HEK293 (cell line): ENCODE measurements at regions not wholly inside any gene's neighbourhood (a gene's known extent, or its start where the extent isn't known, plus 50 kb on each side); places are given as distances from the start of the nearest gene placed in this dataset.

Experiments used
- CTCF ChIA-PET: fragments of 350-600 bp; formaldehyde crosslinking; extraction: SDS; loops from one replicate; lab custom pipeline; 2021; ENCODE audit warnings: antibody characterized with exemption; lab: Yijun Ruan, JAX
- POLR2A ChIA-PET: fragments of 300-600 bp; formaldehyde crosslinking; extraction: SDS; loops from one replicate; lab custom pipeline; 2020; ENCODE audit warnings: antibody characterized with exemption, inconsistent platforms; lab: Yijun Ruan, JAX
- H3K27ac ChIP-seq: fragments of 200-500 bp; sonication (Bioruptor generic); 2 replicates; pipeline ENCODE4 v1.5.1; 2014; ENCODE audit warnings: low read depth, low read length, control low read depth, inconsistent platforms; ENCODE audit errors: extremely low read depth
- H3K36me3 ChIP-seq, 2 experiments: fragments of 200-500 bp in 1 of 2; sonication (Bioruptor generic) in 1 of 2; 1 replicate in 1 of 2; 2 replicates in 1 of 2; pipeline ENCODE4 v1.5.1; 2014 to 2017; ENCODE audit warnings: inconsistent platforms in 2 of 2, low read length in 2 of 2; ENCODE audit not compliant: control insufficient read depth in 2 of 2, insufficient read depth in 1 of 2
- H3K4me1 ChIP-seq: fragments of 200-500 bp; sonication (Bioruptor generic); 2 replicates; pipeline ENCODE4 v1.5.1; 2014; ENCODE audit warnings: mild to moderate bottlenecking, low read length, inconsistent platforms; ENCODE audit not compliant: control insufficient read depth, insufficient read depth
- H3K4me3 ChIP-seq: 2 replicates; pipeline ENCODE4 v1.5.1; 2011; ENCODE audit warnings: low read depth, mild to moderate bottlenecking, control low read depth, low read length, moderate library complexity
- H3K9me3 ChIP-seq: fragments of 200-500 bp; sonication (Bioruptor generic); 2 replicates; pipeline ENCODE4 v1.5.1; 2014; ENCODE audit warnings: low read depth, low read length, inconsistent platforms; ENCODE audit not compliant: control insufficient read depth, insufficient read depth
- HOXC10 ChIP-seq: sonication (generic); formaldehyde crosslinking; IDR thresholded peaks from 2 replicates; pipeline ENCODE4 v1.8.1; 2023; ENCODE audit warnings: mild to moderate bottlenecking, missing genetic modification reagents
- KLF10 ChIP-seq: fragments of 450-650 bp; IDR thresholded peaks from 2 replicates; pipeline ENCODE4 v1.5.1; 2018; ENCODE audit warnings: missing biosample characterization, mild to moderate bottlenecking, missing genetic modification characterization
- PRDM10 ChIP-seq: fragments of 450-650 bp; formaldehyde crosslinking; IDR thresholded peaks from 2 replicates; pipeline ENCODE4 v1.5.1; 2016; ENCODE audit warnings: missing biosample characterization, missing genetic modification characterization
- SP2 ChIP-seq: fragments of 450-650 bp; formaldehyde crosslinking; IDR thresholded peaks from 2 replicates; pipeline ENCODE4 v1.5.1; 2016; ENCODE audit warnings: missing biosample characterization, missing genetic modification characterization
- SP7 ChIP-seq: fragments of 450-650 bp; formaldehyde crosslinking; IDR thresholded peaks from 2 replicates; pipeline ENCODE4 v1.5.1; 2016; ENCODE audit warnings: missing biosample characterization, missing genetic modification characterization
- WT1 ChIP-seq: fragments of 450-650 bp; formaldehyde crosslinking; IDR thresholded peaks from 2 replicates; pipeline ENCODE4 v1.5.1; 2016; ENCODE audit warnings: missing biosample characterization, missing genetic modification characterization
- ZBTB20 ChIP-seq: fragments of 450-650 bp; formaldehyde crosslinking; IDR thresholded peaks from 2 replicates; pipeline ENCODE4 v1.5.1; 2016; ENCODE audit warnings: missing biosample characterization, missing genetic modification characterization
- ZBTB21 ChIP-seq: fragments of 450-650 bp; formaldehyde crosslinking; IDR thresholded peaks from 2 replicates; pipeline ENCODE4 v1.5.1; 2017; ENCODE audit warnings: missing biosample characterization, missing genetic modification characterization
- ZBTB26 ChIP-seq: fragments of 450-650 bp; formaldehyde crosslinking; optimal IDR thresholded peaks from 2 replicates; pipeline ENCODE3; 2016; ENCODE audit warnings: missing biosample characterization, mild to moderate bottlenecking, missing genetic modification characterization
- ZBTB49 ChIP-seq: fragments of 450-650 bp; formaldehyde crosslinking; IDR thresholded peaks from 2 replicates; pipeline ENCODE4 v1.5.1; 2016; ENCODE audit warnings: missing biosample characterization, missing genetic modification characterization, low read depth
- ZIC2 ChIP-seq: fragments of 450-650 bp; formaldehyde crosslinking; IDR thresholded peaks from 2 replicates; pipeline ENCODE4 v1.5.1; 2016; ENCODE audit warnings: missing biosample characterization, missing genetic modification characterization
- ZNF114 ChIP-seq: fragments of 450-650 bp; formaldehyde crosslinking; IDR thresholded peaks from 2 replicates; pipeline ENCODE4 v1.5.0; 2017; ENCODE audit warnings: missing biosample characterization, missing genetic modification characterization
- ZNF174 ChIP-seq: fragments of 450-650 bp; formaldehyde crosslinking; IDR thresholded peaks from 2 replicates; pipeline ENCODE4 v1.5.0; 2017; ENCODE audit warnings: missing biosample characterization, mild to moderate bottlenecking, missing genetic modification characterization
- ZNF18 ChIP-seq: fragments of 450-650 bp; formaldehyde crosslinking; IDR thresholded peaks from 2 replicates; pipeline ENCODE4 v1.5.1; 2016; ENCODE audit warnings: missing biosample characterization, missing genetic modification characterization
- ZNF19 ChIP-seq: fragments of 450-650 bp; formaldehyde crosslinking; IDR thresholded peaks from 2 replicates; pipeline ENCODE4; 2016; ENCODE audit warnings: missing biosample characterization, missing genetic modification characterization, low read depth
- ZNF248 ChIP-seq: fragments of 450-650 bp; formaldehyde crosslinking; IDR thresholded peaks from 2 replicates; pipeline ENCODE4 v1.5.1; 2017; ENCODE audit warnings: missing biosample characterization, missing genetic modification characterization
- ZNF366 ChIP-seq: fragments of 450-650 bp; formaldehyde crosslinking; conservative IDR thresholded peaks from 2 replicates; pipeline ENCODE4 v1.5.1; 2016; ENCODE audit warnings: missing biosample characterization, missing genetic modification characterization
- ZNF37A ChIP-seq: fragments of 450-650 bp; IDR thresholded peaks from 2 replicates; pipeline ENCODE4 v1.5.1; 2018; ENCODE audit warnings: missing biosample characterization, missing genetic modification characterization
- ZNF548 ChIP-seq: fragments of 450-650 bp; formaldehyde crosslinking; IDR thresholded peaks from 2 replicates; pipeline ENCODE4 v1.5.1; 2016; ENCODE audit warnings: missing biosample characterization, missing genetic modification characterization
- ZNF580 ChIP-seq: fragments of 450-650 bp; formaldehyde crosslinking; IDR thresholded peaks from 2 replicates; pipeline ENCODE4 v1.5.1; 2016; ENCODE audit warnings: missing biosample characterization, missing genetic modification characterization
- ZNF596 ChIP-seq: fragments of 450-650 bp; IDR thresholded peaks from 2 replicates; pipeline ENCODE4 v1.5.0; 2018; ENCODE audit warnings: missing biosample characterization, mild to moderate bottlenecking, missing genetic modification characterization, moderate library complexity
- ZNF624 ChIP-seq: fragments of 450-650 bp; formaldehyde crosslinking; IDR thresholded peaks from 2 replicates; pipeline ENCODE4 v1.5.1; 2017; ENCODE audit warnings: missing biosample characterization, missing genetic modification characterization
- ZNF654 ChIP-seq: fragments of 450-650 bp; formaldehyde crosslinking; IDR thresholded peaks from 2 replicates; pipeline ENCODE4 v1.5.1; 2016; ENCODE audit warnings: low read depth, missing biosample characterization, missing genetic modification characterization
- ZNF76 ChIP-seq: fragments of 450-650 bp; formaldehyde crosslinking; IDR thresholded peaks from 2 replicates; pipeline ENCODE4; 2016; ENCODE audit warnings: low read depth, missing biosample characterization, missing genetic modification characterization, borderline replicate concordance
- ZNF792 ChIP-seq: fragments of 450-650 bp; formaldehyde crosslinking; IDR thresholded peaks from 2 replicates; pipeline ENCODE4 v1.5.1; 2016; ENCODE audit warnings: missing biosample characterization, missing genetic modification characterization

- H3K27ac ChIP-seq, result no peak overlapping the region
- CTCF ChIA-PET, result interaction anchor here (0.6 to 0.7 kb wide), 2 partner anchors 337 to 1136 kb away, joined by 3 read pairs; no protein-coding TSS in a partner anchor
- no peak overlapping the region for H3K4me3 ChIP-seq
- TF ChIP-seq KLF10 (no peak), ZNF624 (tag by site-specific recombination) (no peak), HOXC10 (no peak), ZNF596 (tag by site-specific recombination) (no peak), ZNF37A (no peak), PRDM10 (tag by site-specific recombination) (no peak), ZBTB21 (no peak)
- no peaks in the 10 kb centered on the region for H3K4me1 ChIP-seq
- POLR2A ChIA-PET, result no interaction called here
- H3K36me3 ChIP-seq, result no peaks in the 10 kb centered on the region
- no peaks in the 10 kb centered on the region for H3K9me3 ChIP-seq
Measured at GRCh38 chrX:110509755-110510532, 151.3 kb downstream of the RTL9 start.

- CTCF ChIA-PET, result interaction anchor here (0.6 to 1.2 kb wide), 2 partner anchors 12 to 1025 kb away, joined by 3 to 4 read pairs; no protein-coding TSS in a partner anchor
Measured at GRCh38 chrX:110511238-110511637, 152.6 kb downstream of the RTL9 start.

GRCh38 chrX:110512341-110512740 lies 153.7 kb downstream of the RTL9 start:
- H3K9me3 ChIP-seq, result no peaks in the 10 kb centered on the region
- no peak overlapping the region for H3K27ac ChIP-seq
- ChIA-PET CTCF (interaction anchor here (0.5 kb wide), 1 partner anchor 169 kb away, joined by 3 read pairs; no protein-coding TSS in a partner anchor), POLR2A (no interaction called here)
- H3K36me3 ChIP-seq, result no peaks in the 10 kb centered on the region
- no peaks in the 10 kb centered on the region for H3K4me1 ChIP-seq
- H3K4me3 ChIP-seq, result no peak overlapping the region
- TF ChIP-seq ZNF366 (tag by site-specific recombination) (no peak), SP2 (tag by site-specific recombination) (no peak), ZBTB49 (tag by site-specific recombination) (no peak), ZNF792 (tag by site-specific recombination) (no peak), SP7 (tag by site-specific recombination) (no peak), ZNF174 (tag by site-specific recombination) (no peak), ZNF580 (tag by site-specific recombination) (no peak), ZNF114 (tag by site-specific recombination) (no peak), ZNF654 (tag by site-specific recombination) (no peak), ZNF37A (no peak), ZNF18 (tag by site-specific recombination) (no peak), ZNF19 (tag by site-specific recombination) (no peak)

More at GRCh38 chrX:110511238-110511637, 152.6 kb downstream of the RTL9 start:
- no peak overlapping the region for H3K27ac ChIP-seq
- POLR2A ChIA-PET, result no interaction called here
- H3K4me1 ChIP-seq, result no peaks in the 10 kb centered on the region
- no peaks in the 10 kb centered on the region for H3K36me3 ChIP-seq
- TF ChIP-seq ZNF548 (tag by site-specific recombination) (no peak), ZIC2 (tag by site-specific recombination) (no peak), ZBTB20 (tag by site-specific recombination) (no peak), ZNF248 (no peak), ZBTB26 (no peak), ZNF76 (tag by site-specific recombination) (no peak), WT1 (no peak)
- no peak overlapping the region for H3K4me3 ChIP-seq
- no peaks in the 10 kb centered on the region for H3K9me3 ChIP-seq
